RWPE2 (cell line): ENCODE measurements at regions not wholly inside any gene's neighbourhood (a gene's known extent, or its start where the extent isn't known, plus 50 kb on each side); places are given as distances from the start of the nearest gene placed in this dataset.

Source experiments
- ATAC-seq: fragments of 200-7000 bp; cut with Tn5 transposase; 3 replicates; pipeline ENCODE4 v1.9.1; 2021; ENCODE audit warnings: low read depth
- DNase-seq: peaks from one replicate; pipeline ENCODE4 v3.0.0-alpha.2; 2020; ENCODE audit warnings: low spot score
- H3K27ac ChIP-seq: fragments of 450-650 bp; 2 replicates; pipeline ENCODE4 v1.5.1; 2017; ENCODE audit warnings: mild to moderate bottlenecking; ENCODE audit not compliant: poor library complexity, severe bottlenecking
- H3K27me3 ChIP-seq: fragments of 250-450 bp; sonication (Bioruptor Pico); 2 replicates; pipeline ENCODE4 v1.5.1; 2021; ENCODE audit warnings: mild to moderate bottlenecking, moderate library complexity; ENCODE audit not compliant: insufficient read depth, poor library complexity, severe bottlenecking
- H3K36me3 ChIP-seq: fragments of 250-450 bp; sonication (Bioruptor Pico); 2 replicates; pipeline ENCODE4 v1.5.1; 2020; ENCODE audit warnings: low read depth, mild to moderate bottlenecking, moderate library complexity
- H3K4me1 ChIP-seq: fragments of 250-450 bp; sonication (Bioruptor Pico); 2 replicates; pipeline ENCODE4 v1.5.1; 2021; ENCODE audit warnings: mild to moderate bottlenecking, moderate library complexity; ENCODE audit not compliant: insufficient read depth, poor library complexity, severe bottlenecking
- H3K4me3 ChIP-seq: fragments of 250-450 bp; sonication (Bioruptor Pico); 2 replicates; pipeline ENCODE4 v1.5.1; 2021; ENCODE audit warnings: mild to moderate bottlenecking, moderate library complexity; ENCODE audit not compliant: severe bottlenecking
- H3K9me3 ChIP-seq: fragments of 250-450 bp; sonication (Bioruptor Pico); 2 replicates; pipeline ENCODE4 v1.5.1; 2021; ENCODE audit warnings: mild to moderate bottlenecking, moderate library complexity; ENCODE audit not compliant: severe bottlenecking
- CTCF ChIP-seq: fragments of 450-650 bp; IDR thresholded peaks from one replicate; pipeline ENCODE4 v1.5.1; 2017; ENCODE audit warnings: mild to moderate bottlenecking, moderate library complexity; ENCODE audit not compliant: poor library complexity, severe bottlenecking

GRCh38 chr11:122285070-122285988 is 169.3 kb upstream of the BLID start:
- Histone ChIP-seq H3K4me3 (no peak overlapping the region), H3K4me1 (no peaks in the 10 kb centered on the region), H3K27me3 (no peaks in the 10 kb centered on the region), H3K27ac (no peak overlapping the region), H3K9me3 (no peaks in the 10 kb centered on the region), H3K36me3 (peaks cover 4% of the 10 kb centered on the region; the same call in 1 of the 2 replicates)
- DNase-seq (no peak), ATAC-seq (no peak)
- TF ChIP-seq CTCF, result no peak

GRCh38 chr11:122280870-122281269 is 164.9 kb upstream of the BLID start:
- no peaks in the 10 kb centered on the region for H3K27me3 ChIP-seq
- TF ChIP-seq CTCF, result no peak
- H3K4me3 ChIP-seq, result no peak overlapping the region
- H3K4me1 ChIP-seq, result no peaks in the 10 kb centered on the region
- ATAC-seq, result no peak
- H3K27ac ChIP-seq, result no peak overlapping the region
- no peaks in the 10 kb centered on the region for H3K9me3 ChIP-seq
- H3K36me3 ChIP-seq, result no peaks in the 10 kb centered on the region
- no peak for DNase-seq

GRCh38 chr11:122279194-122279593 is 163.2 kb upstream of the BLID start:
- ATAC-seq, result no peak
- Histone ChIP-seq H3K4me3 (no peak overlapping the region), H3K27ac (no peak overlapping the region), H3K4me1 (no peaks in the 10 kb centered on the region), H3K27me3 (no peaks in the 10 kb centered on the region), H3K36me3 (no peaks in the 10 kb centered on the region), H3K9me3 (no peaks in the 10 kb centered on the region)
- TF ChIP-seq CTCF, result no peak
- DNase-seq, result no peak

GRCh38 chr11:122277493-122277892 is 161.5 kb upstream of the BLID start:
- no peak overlapping the region for H3K27ac ChIP-seq
- H3K36me3 ChIP-seq, result no peaks in the 10 kb centered on the region
- no peak overlapping the region for H3K4me3 ChIP-seq
- no peaks in the 10 kb centered on the region for H3K4me1 ChIP-seq
- DNase-seq (no peak), ATAC-seq (no peak)
- TF ChIP-seq CTCF, result no peak
- H3K9me3 ChIP-seq, result no peaks in the 10 kb centered on the region
- no peaks in the 10 kb centered on the region for H3K27me3 ChIP-seq

GRCh38 chr11:122276221-122276620 is 160.2 kb upstream of the BLID start:
- DNase-seq (no peak), ATAC-seq (no peak)
- no peak overlapping the region for H3K4me3 ChIP-seq
- no peaks in the 10 kb centered on the region for H3K9me3 ChIP-seq
- TF ChIP-seq CTCF, result no peak
- H3K4me1 ChIP-seq, result no peaks in the 10 kb centered on the region
- H3K36me3 ChIP-seq, result no peaks in the 10 kb centered on the region
- no peak overlapping the region for H3K27ac ChIP-seq
- no peaks in the 10 kb centered on the region for H3K27me3 ChIP-seq
